ENCODE measurements at regions not wholly inside any gene's neighbourhood (a gene's known extent, or its start where the extent isn't known, plus 50 kb on each side); places are given as distances from the start of the nearest gene placed in this dataset.

DNA sequence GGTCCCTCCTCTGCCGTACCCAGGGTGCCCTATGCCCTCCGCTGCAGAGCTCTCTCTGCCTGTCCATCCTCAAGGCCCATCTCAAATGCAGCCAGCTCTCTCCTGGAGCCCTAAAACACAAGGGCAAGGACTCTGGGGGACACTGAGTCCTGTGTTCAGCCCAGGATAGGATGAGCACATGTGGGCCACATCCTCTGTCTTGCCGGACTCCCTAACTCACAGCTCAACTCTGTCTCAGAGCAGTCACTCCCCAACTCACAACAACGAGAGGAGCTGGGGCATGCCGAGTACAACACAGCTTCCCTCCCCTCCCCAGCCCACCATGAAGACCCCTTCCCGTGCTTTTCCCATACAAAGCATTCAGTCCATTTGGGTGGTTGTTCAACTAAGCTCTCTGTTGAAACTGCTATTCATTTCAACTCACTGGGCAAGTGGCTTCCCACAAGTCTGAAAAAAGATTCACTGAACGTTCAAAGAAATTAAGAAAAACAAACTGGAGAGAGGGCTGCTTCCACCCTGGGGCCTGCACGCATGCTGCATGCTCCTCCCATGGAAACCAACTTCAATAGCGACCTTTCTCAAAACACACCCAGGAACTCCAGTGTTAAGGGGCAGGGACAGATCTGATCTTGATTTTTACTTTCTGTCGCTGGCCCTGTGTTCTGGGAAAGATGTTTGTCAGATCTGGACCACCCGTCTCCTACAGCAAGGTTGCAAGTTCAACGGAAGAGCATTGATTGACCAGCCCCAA, 124.3 kb upstream of the IGF1R start:
- DNase-seq = no peak
- peaks cover 15% of the 10 kb centered on the region for H3K4me1 Mint-ChIP-seq (ENCODE audit: low read depth)
- TF ChIP-seq, protein P1, sequence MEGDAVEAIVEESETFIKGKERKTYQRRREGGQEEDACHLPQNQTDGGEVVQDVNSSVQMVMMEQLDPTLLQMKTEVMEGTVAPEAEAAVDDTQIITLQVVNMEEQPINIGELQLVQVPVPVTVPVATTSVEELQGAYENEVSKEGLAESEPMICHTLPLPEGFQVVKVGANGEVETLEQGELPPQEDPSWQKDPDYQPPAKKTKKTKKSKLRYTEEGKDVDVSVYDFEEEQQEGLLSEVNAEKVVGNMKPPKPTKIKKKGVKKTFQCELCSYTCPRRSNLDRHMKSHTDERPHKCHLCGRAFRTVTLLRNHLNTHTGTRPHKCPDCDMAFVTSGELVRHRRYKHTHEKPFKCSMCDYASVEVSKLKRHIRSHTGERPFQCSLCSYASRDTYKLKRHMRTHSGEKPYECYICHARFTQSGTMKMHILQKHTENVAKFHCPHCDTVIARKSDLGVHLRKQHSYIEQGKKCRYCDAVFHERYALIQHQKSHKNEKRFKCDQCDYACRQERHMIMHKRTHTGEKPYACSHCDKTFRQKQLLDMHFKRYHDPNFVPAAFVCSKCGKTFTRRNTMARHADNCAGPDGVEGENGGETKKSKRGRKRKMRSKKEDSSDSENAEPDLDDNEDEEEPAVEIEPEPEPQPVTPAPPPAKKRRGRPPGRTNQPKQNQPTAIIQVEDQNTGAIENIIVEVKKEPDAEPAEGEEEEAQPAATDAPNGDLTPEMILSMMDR (IDR thresholded peaks at IDR 0.05) = no peak
- H3K36me3 Mint-ChIP-seq (ENCODE audit: low read depth) = no peaks in the 10 kb centered on the region
- no peaks in the 10 kb centered on the region for H3K9me3 Mint-ChIP-seq
- H3K27me3 Mint-ChIP-seq (ENCODE audit: insufficient read depth) = peaks cover 12% of the 10 kb centered on the region
- H3K4me3 Mint-ChIP-seq = no peak overlapping the region
- H3K27ac Mint-ChIP-seq = no peak overlapping the region

DNA sequence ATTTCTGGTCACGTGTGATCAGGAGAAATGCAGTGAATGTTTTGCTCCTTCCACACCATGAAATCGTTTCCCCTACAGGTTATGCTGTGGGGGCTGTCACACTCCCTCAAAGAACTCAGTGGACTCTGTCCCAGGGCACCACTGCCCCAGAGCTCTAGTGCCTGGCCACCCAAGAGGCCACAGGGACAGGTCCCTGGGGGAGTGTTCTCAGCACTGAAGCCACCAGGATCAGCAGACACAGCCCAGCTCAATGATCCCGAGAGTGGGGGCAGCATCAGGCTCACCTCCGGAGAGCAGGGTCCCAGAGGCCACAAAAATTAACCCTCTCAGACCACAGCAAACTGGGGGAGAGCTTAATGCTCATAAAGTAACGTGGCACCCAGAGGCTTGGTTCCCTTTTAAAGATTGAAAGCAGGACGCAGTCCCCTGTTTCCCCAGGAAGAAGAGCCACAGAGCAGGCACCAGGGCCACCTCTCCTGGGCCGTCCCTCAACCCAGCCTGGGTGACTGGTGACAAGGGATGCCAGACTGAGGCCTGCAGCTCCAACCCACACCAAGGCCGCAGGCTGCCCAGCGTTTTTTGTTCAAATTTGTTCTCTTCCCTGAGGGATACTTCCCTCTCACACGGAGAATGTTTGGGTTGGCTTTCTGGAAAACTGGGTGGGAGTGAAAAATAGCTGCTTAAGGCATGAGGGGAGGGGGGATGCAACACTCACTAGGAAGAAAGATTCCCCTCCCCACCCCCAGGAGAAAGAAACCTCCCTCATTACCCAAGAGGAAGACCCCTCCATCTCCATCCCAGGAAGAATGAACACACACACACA, 123.3 kb upstream of the IGF1R start:
- Mint-ChIP-seq H3K36me3 (ENCODE audit: low read depth) (no peaks in the 10 kb centered on the region), H3K27me3 (ENCODE audit: insufficient read depth) (peaks cover 12% of the 10 kb centered on the region), H3K4me1 (ENCODE audit: low read depth) (peaks cover 9% of the 10 kb centered on the region), H3K27ac (no peak overlapping the region), H3K9me3 (no peaks in the 10 kb centered on the region), H3K4me3 (no peak overlapping the region; the same call in 1 of the 2 replicates)
- DNase-seq = no peak
- TF ChIP-seq, protein P1 (IDR thresholded peaks at IDR 0.05) = no peak

DNA sequence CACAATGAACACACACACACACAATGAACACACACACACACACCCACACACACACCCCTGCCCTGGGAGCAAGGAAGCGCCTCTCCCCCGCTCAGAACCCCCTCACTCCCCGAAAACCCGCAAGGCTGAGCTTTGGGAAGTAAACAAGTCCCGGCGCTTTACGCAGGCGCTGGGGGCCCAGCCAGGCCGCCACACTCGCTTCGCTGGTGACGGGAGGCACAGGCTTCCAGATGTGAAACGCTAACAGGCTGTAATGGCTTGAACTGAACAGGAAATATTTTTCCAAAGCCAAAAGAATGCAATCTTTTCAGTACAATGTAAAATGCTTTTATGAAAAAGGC, 122.7 kb upstream of the IGF1R start:
- TF ChIP-seq, protein P1 (IDR thresholded peaks at IDR 0.05) = no peak
- no peaks in the 10 kb centered on the region for H3K9me3 Mint-ChIP-seq
- peaks cover 12% of the 10 kb centered on the region for H3K27me3 Mint-ChIP-seq (ENCODE audit: insufficient read depth)
- H3K4me1 Mint-ChIP-seq (ENCODE audit: low read depth) = peaks cover 9% of the 10 kb centered on the region
- H3K4me3 Mint-ChIP-seq = peak overlapping the region; percentile 37; the same call in 1 of the 2 replicates
- no peak for DNase-seq
- H3K36me3 Mint-ChIP-seq (ENCODE audit: low read depth) = no peaks in the 10 kb centered on the region
- H3K27ac Mint-ChIP-seq = no peak overlapping the region

DNA sequence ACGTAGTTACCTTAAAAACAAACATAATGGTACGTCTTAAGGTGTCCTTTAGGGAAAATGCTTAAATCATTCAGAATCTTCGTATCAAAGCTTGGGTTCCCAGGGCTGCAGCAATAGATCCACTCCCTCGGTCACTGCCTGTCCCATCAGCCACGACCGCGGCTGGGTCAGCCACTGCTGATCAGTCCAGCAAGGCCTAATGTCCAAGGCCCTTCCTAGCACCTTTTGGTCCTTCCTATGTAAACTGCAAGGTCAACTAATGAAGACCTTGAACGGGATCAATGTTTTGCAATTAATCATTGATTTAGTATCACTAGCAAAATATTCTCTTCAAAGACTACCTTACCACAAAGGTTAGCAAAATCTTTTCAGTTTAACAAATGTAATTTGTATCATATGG, 122.2 kb upstream of the IGF1R start:
- Mint-ChIP-seq H3K9me3 (no peaks in the 10 kb centered on the region), H3K36me3 (ENCODE audit: low read depth) (no peaks in the 10 kb centered on the region), H3K4me3 (no peak overlapping the region), H3K27me3 (ENCODE audit: insufficient read depth) (peaks cover 12% of the 10 kb centered on the region), H3K4me1 (ENCODE audit: low read depth) (peaks cover 9% of the 10 kb centered on the region), H3K27ac (no peak overlapping the region)
- TF ChIP-seq, protein P1 (IDR thresholded peaks at IDR 0.05) = no peak
- DNase-seq = no peak

DNA sequence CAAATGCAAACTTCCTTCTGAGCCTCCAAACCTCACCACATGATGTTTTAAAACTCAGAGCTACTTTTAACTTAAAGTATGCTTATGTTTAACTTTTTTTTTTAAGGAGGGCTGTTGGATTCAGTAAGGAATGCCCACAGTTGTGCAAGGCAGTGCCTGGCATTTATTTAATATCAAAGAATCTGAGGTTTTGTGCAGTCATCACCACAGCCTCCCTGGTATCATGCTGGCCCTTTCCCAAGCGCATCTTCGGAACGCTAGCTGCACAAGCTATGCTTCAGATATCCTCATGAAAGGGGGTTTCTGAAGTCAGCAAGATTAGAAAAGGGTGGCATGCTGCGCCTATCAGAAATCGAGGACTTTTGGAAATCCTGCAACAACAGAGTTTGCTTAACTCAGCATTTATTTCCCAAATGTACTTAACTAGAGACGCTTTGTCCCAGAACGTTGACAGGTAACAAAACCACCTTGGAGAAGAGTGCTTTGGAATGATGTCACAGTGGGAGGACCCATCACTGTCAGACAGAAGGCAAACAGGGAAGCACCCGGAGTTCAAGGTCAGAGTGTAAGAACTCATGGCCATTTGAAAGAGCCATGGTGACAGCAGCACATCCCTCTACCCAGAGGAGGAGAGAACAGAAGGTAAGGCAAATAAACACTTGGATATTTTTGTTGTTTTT, 120.2 kb upstream of the IGF1R start:
- H3K27ac Mint-ChIP-seq = no peak overlapping the region
- H3K27me3 Mint-ChIP-seq (ENCODE audit: insufficient read depth) = peaks cover 20% of the 10 kb centered on the region
- H3K4me3 Mint-ChIP-seq = no peak overlapping the region
- H3K4me1 Mint-ChIP-seq (ENCODE audit: low read depth) = peaks cover 9% of the 10 kb centered on the region
- TF ChIP-seq, protein P1 (IDR thresholded peaks at IDR 0.05) = no peak
- no peak for DNase-seq
- no peaks in the 10 kb centered on the region for H3K36me3 Mint-ChIP-seq (ENCODE audit: low read depth)
- no peaks in the 10 kb centered on the region for H3K9me3 Mint-ChIP-seq

Measured in HFFc6 (cell line).